H1 (cell line): ENCODE measurements at regions not wholly inside any gene's neighbourhood (a gene's known extent, or its start where the extent isn't known, plus 50 kb on each side); places are given as distances from the start of the nearest gene placed in this dataset.

ENCODE experiments used
- CTBP2 ChIP-seq: IDR thresholded peaks from 2 replicates; pipeline ENCODE4 v1.7.0; 2011; ENCODE audit warnings: borderline replicate concordance, mild to moderate bottlenecking, moderate library complexity, mixed read lengths, low read length; ENCODE audit not compliant: insufficient read depth, insufficient read length
- EGR1 ChIP-seq: IDR thresholded peaks from 2 replicates; pipeline ENCODE4 v1.6.1; 2011; ENCODE audit warnings: low read depth, low read length, borderline replicate concordance
- GABPA ChIP-seq: IDR thresholded peaks from 2 replicates; pipeline ENCODE4 v1.6.1; 2011; ENCODE audit warnings: mild to moderate bottlenecking, low read length, moderate library complexity, borderline replicate concordance; ENCODE audit not compliant: insufficient read depth
- KDM4A ChIP-seq: IDR thresholded peaks from one replicate; pipeline ENCODE4 v1.7.1; 2012; ENCODE audit warnings: low read depth, mild to moderate bottlenecking, moderate library complexity, low read length, inconsistent platforms; ENCODE audit not compliant: severe bottlenecking
- RAD21 ChIP-seq, 2 experiments: IDR thresholded peaks in 1 of 2; conservative IDR thresholded peaks in 1 of 2; 2 replicates each; pipeline ENCODE4 v1.6.1; 2011; ENCODE audit warnings: low read depth in 2 of 2, low read length in 2 of 2, improper control_type of control experiment in 1 of 2, inconsistent platforms in 1 of 2, mild to moderate bottlenecking in 1 of 2, moderate library complexity in 1 of 2
- SIN3A ChIP-seq, 2 experiments: IDR thresholded peaks in 1 of 2; conservative IDR thresholded peaks in 1 of 2; 2 replicates each; pipeline ENCODE4 v1.6.1; 2011 to 2012; ENCODE audit warnings: low read length in 2 of 2, improper control_type of control experiment in 1 of 2, low read depth in 1 of 2, mild to moderate bottlenecking in 1 of 2
- TAF1 ChIP-seq: IDR thresholded peaks from 2 replicates; pipeline ENCODE4 v1.6.1; 2011; ENCODE audit warnings: mild to moderate bottlenecking, low read depth, low read length

GRCh38 chr6:140567466-140567865 is 1193.0 kb upstream of the CITED2 start (continued):
- TF ChIP-seq CTBP2 (no peak), EGR1 (no peak), SIN3A (conservative IDR thresholded peaks at IDR 0.05 in 1 of 2, IDR thresholded peaks at IDR 0.05 in 1 of 2; ENCODE audit: low read depth in 1 of 2, low read length in 2 of 2) (no peak), TAF1 (no peak), GABPA (no peak), RAD21 (IDR thresholded peaks at IDR 0.05 in 1 of 2, conservative IDR thresholded peaks at IDR 0.05 in 1 of 2; ENCODE audit: low read depth in 2 of 2, low read length in 2 of 2) (no peak), KDM4A (no peak)
- TF ChIP-seq, all 59 proteins: peak for 0
